Progenitor cell of endocrine pancreas (in vitro differentiated cells): ENCODE measurements at regions not wholly inside any gene's neighbourhood (a gene's known extent, or its start where the extent isn't known, plus 50 kb on each side); places are given as distances from the start of the nearest gene placed in this dataset.

Experiments
- DNase-seq: peaks from one replicate; pipeline ENCODE4 v3.0.0; 2021; ENCODE audit warnings: low spot score; ENCODE audit not compliant: unreplicated experiment
- H3K27ac Mint-ChIP-seq: 2 replicates; pipeline ENCODE4 v1.8.0; 2021; ENCODE audit warnings: mild to moderate bottlenecking, moderate library complexity, mixed read lengths
- H3K27me3 Mint-ChIP-seq: 2 replicates; pipeline ENCODE4 v1.8.0; 2021; ENCODE audit warnings: mixed read lengths
- H3K36me3 Mint-ChIP-seq: 2 replicates; pipeline ENCODE4 v1.8.0; 2022; ENCODE audit warnings: mixed read lengths; ENCODE audit not compliant: insufficient read depth
- H3K4me1 Mint-ChIP-seq: 2 replicates; pipeline ENCODE4 v1.8.0; 2021; ENCODE audit warnings: low read depth, mixed read lengths
- H3K4me3 Mint-ChIP-seq: 2 replicates; pipeline ENCODE4 v1.8.0; 2021; ENCODE audit warnings: low read depth, mild to moderate bottlenecking, moderate library complexity, mixed read lengths
- H3K9me3 Mint-ChIP-seq: 2 replicates; pipeline ENCODE4 v1.8.0; 2021; ENCODE audit warnings: low read depth, mixed read lengths
- CTCF ChIP-seq: fragments of 200-600 bp; sonication (generic); IDR thresholded peaks from one replicate; pipeline ENCODE4 v1.5.0; 2021; ENCODE audit warnings: antibody characterized with exemption, mild to moderate bottlenecking; ENCODE audit not compliant: unreplicated experiment

- no peak overlapping the region for H3K4me3 Mint-ChIP-seq
- no peaks in the 10 kb centered on the region for H3K9me3 Mint-ChIP-seq
- H3K27me3 Mint-ChIP-seq: no peaks in the 10 kb centered on the region
- TF ChIP-seq CTCF: no peak
- H3K36me3 Mint-ChIP-seq: no peaks in the 10 kb centered on the region
- peaks cover 19% of the 10 kb centered on the region for H3K4me1 Mint-ChIP-seq
- no peak for DNase-seq
- H3K27ac Mint-ChIP-seq: peak overlapping the region; percentile 74
These were observed 299.0 kb upstream of the DDHD1 start for GRCh38 chr14:53452005-53452673.

GRCh38 chr14:53450871-53451270 lies 297.7 kb upstream of the DDHD1 start:
- H3K27me3 Mint-ChIP-seq: no peaks in the 10 kb centered on the region
- DNase-seq: no peak
- no peak for TF ChIP-seq CTCF
- peaks cover 19% of the 10 kb centered on the region for H3K4me1 Mint-ChIP-seq
- H3K9me3 Mint-ChIP-seq: no peaks in the 10 kb centered on the region
- no peak overlapping the region for H3K4me3 Mint-ChIP-seq
- peak overlapping the region; percentile 22 for H3K27ac Mint-ChIP-seq
- H3K36me3 Mint-ChIP-seq: no peaks in the 10 kb centered on the region

- H3K4me3 Mint-ChIP-seq: no peak overlapping the region
- H3K27ac Mint-ChIP-seq: no peak overlapping the region
- no peak for DNase-seq
- no peaks in the 10 kb centered on the region for H3K27me3 Mint-ChIP-seq
- H3K9me3 Mint-ChIP-seq: peaks cover 3% of the 10 kb centered on the region
- H3K36me3 Mint-ChIP-seq: no peaks in the 10 kb centered on the region
- H3K4me1 Mint-ChIP-seq: peaks cover 23% of the 10 kb centered on the region
- TF ChIP-seq CTCF: no peak
These were observed 295.6 kb upstream of the DDHD1 start for GRCh38 chr14:53448682-53449081.

- DNase-seq: no peak
- Mint-ChIP-seq H3K4me3 (no peak overlapping the region), H3K4me1 (peaks cover 11% of the 10 kb centered on the region), H3K9me3 (peaks cover 3% of the 10 kb centered on the region), H3K27ac (no peak overlapping the region), H3K36me3 (no peaks in the 10 kb centered on the region), H3K27me3 (no peaks in the 10 kb centered on the region)
- TF ChIP-seq CTCF: no peak
These were observed 291.7 kb upstream of the DDHD1 start for GRCh38 chr14:53444677-53445312.

GRCh38 chr14:53441789-53442188 lies 288.7 kb upstream of the DDHD1 start:
- DNase-seq: no peak
- Mint-ChIP-seq H3K27me3 (no peaks in the 10 kb centered on the region), H3K36me3 (no peaks in the 10 kb centered on the region), H3K27ac (no peak overlapping the region), H3K4me1 (peaks cover 4% of the 10 kb centered on the region), H3K4me3 (no peak overlapping the region), H3K9me3 (peaks cover 5% of the 10 kb centered on the region)
- TF ChIP-seq CTCF: no peak
